ENCODE measurements at regions not wholly inside any gene's neighbourhood (a gene's known extent, or its start where the extent isn't known, plus 50 kb on each side); places are given as distances from the start of the nearest gene placed in this dataset.

- H3K9me3 Mint-ChIP-seq = peaks cover 10 to 27% of the 10 kb centered on the region in 2 donors
- no peak overlapping the region for H3K27ac Mint-ChIP-seq
- 94% methylated on average over 1 of the region's 2 CpGs for WGBS (ENCODE audit: insufficient coverage)
- Histone ChIP-seq H3K9me3 (ENCODE audit: control insufficient read depth, insufficient read depth, low read length) (peaks cover 4% of the 10 kb centered on the region), H3K4me3 (ENCODE audit: low read length) (no peak overlapping the region), H3K36me3 (ENCODE audit: control insufficient read depth, insufficient read depth, low read length) (no peaks in the 10 kb centered on the region), H3K27ac (ENCODE audit: low read length) (no peak overlapping the region), H3K4me1 (ENCODE audit: control insufficient read depth, insufficient read depth, low read length) (no peaks in the 10 kb centered on the region), H3K27me3 (ENCODE audit: control insufficient read depth, insufficient read depth, low read length) (no peaks in the 10 kb centered on the region)
- TF ChIP-seq, protein P1, sequence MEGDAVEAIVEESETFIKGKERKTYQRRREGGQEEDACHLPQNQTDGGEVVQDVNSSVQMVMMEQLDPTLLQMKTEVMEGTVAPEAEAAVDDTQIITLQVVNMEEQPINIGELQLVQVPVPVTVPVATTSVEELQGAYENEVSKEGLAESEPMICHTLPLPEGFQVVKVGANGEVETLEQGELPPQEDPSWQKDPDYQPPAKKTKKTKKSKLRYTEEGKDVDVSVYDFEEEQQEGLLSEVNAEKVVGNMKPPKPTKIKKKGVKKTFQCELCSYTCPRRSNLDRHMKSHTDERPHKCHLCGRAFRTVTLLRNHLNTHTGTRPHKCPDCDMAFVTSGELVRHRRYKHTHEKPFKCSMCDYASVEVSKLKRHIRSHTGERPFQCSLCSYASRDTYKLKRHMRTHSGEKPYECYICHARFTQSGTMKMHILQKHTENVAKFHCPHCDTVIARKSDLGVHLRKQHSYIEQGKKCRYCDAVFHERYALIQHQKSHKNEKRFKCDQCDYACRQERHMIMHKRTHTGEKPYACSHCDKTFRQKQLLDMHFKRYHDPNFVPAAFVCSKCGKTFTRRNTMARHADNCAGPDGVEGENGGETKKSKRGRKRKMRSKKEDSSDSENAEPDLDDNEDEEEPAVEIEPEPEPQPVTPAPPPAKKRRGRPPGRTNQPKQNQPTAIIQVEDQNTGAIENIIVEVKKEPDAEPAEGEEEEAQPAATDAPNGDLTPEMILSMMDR (IDR thresholded peaks at IDR 0.05) = no peak
- H3K36me3 Mint-ChIP-seq = peaks cover 8% of the 10 kb centered on the region
- no peaks in the 10 kb centered on the region for H3K4me1 Mint-ChIP-seq
- H3K4me3 Mint-ChIP-seq = no peak overlapping the region
- DNase-seq = no peak
- no peak for ATAC-seq
- no peaks in the 10 kb centered on the region for H3K27me3 Mint-ChIP-seq (ENCODE audit: low read depth in 2 of 2)
- intact Hi-C loops (cut with micrococcal nuclease) = no loop called here
Observed at GRCh38 chr9:31251386-31251785, 1133.1 kb upstream of the ACO1 start.

DNA sequence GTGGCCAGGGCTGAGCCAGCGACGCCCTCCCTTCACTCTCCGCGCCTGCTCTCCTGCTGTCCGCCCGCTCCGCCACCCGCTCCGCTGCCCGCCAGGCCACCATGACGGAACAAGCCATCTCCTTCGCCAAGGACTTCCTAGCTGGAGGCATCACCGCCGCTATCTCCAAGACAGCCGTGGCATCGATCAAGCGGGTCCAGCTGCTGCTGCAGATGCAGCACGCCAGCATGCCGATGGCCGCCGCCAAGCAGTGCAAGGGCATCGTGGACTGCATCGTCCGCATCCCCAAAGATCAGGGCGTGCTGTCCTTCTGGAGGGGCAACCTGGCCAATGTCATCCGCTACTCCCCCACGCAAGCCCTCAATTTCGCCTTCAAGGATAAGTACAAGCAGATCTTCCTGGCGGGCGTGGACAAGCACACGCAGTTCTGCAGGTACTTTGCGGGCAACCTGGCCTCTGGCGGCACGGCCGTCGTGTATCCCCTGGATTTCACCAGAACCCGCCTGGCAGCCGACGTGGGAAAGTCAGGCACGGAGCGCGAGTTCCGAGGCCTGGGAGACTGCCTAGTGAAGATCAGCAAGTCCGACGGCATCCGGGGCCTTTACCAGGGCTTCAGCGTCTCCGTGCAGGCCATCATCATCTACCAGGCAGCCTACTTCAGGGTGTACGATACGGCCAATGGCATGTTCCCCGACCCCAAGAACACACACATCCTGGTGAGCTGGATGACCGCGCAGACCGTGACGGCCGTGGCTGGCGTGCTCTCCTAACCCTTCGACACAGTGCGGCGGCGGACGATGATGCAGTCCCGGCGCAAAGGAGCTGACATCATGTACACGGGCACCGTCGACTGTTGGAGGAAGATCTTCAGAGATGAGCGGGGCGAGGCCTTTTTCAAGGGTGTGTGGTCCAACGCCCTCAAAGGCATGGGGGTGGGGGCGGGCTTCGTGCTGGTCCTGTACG is 1130.4 kb upstream of the ACO1 start:
- WGBS (ENCODE audit: insufficient coverage) = 97% methylated on average over 73 of the region's 73 CpGs
- H3K4me3 Mint-ChIP-seq = no peak overlapping the region
- H3K4me1 Mint-ChIP-seq = no peaks in the 10 kb centered on the region
- Histone ChIP-seq H3K27me3 (ENCODE audit: control insufficient read depth, insufficient read depth, low read length) (no peaks in the 10 kb centered on the region), H3K9me3 (ENCODE audit: control insufficient read depth, insufficient read depth, low read length) (peaks cover 4% of the 10 kb centered on the region), H3K4me3 (ENCODE audit: low read length) (no peak overlapping the region), H3K36me3 (ENCODE audit: control insufficient read depth, insufficient read depth, low read length) (no peaks in the 10 kb centered on the region), H3K4me1 (ENCODE audit: control insufficient read depth, insufficient read depth, low read length) (no peaks in the 10 kb centered on the region), H3K27ac (ENCODE audit: low read length) (no peak overlapping the region)
- intact Hi-C loops (cut with micrococcal nuclease) = no loop called here
- TF ChIP-seq, protein P1 (IDR thresholded peaks at IDR 0.05) = no peak
- H3K27ac Mint-ChIP-seq = no peak overlapping the region
- ATAC-seq (no peak), DNase-seq (no peak)
- H3K9me3 Mint-ChIP-seq = peaks cover 6 to 17% of the 10 kb centered on the region in 2 donors
- peaks cover 8% of the 10 kb centered on the region for H3K36me3 Mint-ChIP-seq
- H3K27me3 Mint-ChIP-seq (ENCODE audit: low read depth in 2 of 2) = no peaks in the 10 kb centered on the region

GRCh38 chr9:31255211-31255610 is 1129.2 kb upstream of the ACO1 start:
- H3K4me3 ChIP-seq (ENCODE audit: low read length) = no peak overlapping the region
- no peaks in the 10 kb centered on the region for H3K36me3 ChIP-seq (ENCODE audit: control insufficient read depth, insufficient read depth, low read length)
- DNase-seq (no peak), ATAC-seq (no peak)
- Mint-ChIP-seq H3K4me1 (no peaks in the 10 kb centered on the region), H3K36me3 (peaks cover 1% of the 10 kb centered on the region), H3K4me3 (no peak overlapping the region), H3K27ac (no peak overlapping the region), H3K9me3 (peaks cover 4 to 14% of the 10 kb centered on the region in 2 donors), H3K27me3 (ENCODE audit: low read depth in 2 of 2) (no peaks in the 10 kb centered on the region)
- H3K4me1 ChIP-seq (ENCODE audit: control insufficient read depth, insufficient read depth, low read length) = no peaks in the 10 kb centered on the region
- H3K9me3 ChIP-seq (ENCODE audit: control insufficient read depth, insufficient read depth, low read length) = peaks cover 4% of the 10 kb centered on the region
- no peaks in the 10 kb centered on the region for H3K27me3 ChIP-seq (ENCODE audit: control insufficient read depth, insufficient read depth, low read length)
- TF ChIP-seq, protein P1 (IDR thresholded peaks at IDR 0.05) = no peak
- 94% methylated on average over 11 of the region's 11 CpGs for WGBS (ENCODE audit: insufficient coverage)
- H3K27ac ChIP-seq (ENCODE audit: low read length) = no peak overlapping the region
- intact Hi-C loops (cut with micrococcal nuclease) = no loop called here
